H1 (cell line): ENCODE measurements at regions not wholly inside any gene's neighbourhood (a gene's known extent, or its start where the extent isn't known, plus 50 kb on each side); places are given as distances from the start of the nearest gene placed in this dataset.

Experiments used
- SAP30 ChIP-seq: fragments of 300-600 bp; sonication (generic); IDR thresholded peaks from 2 replicates; pipeline ENCODE4 v1.7.1; 2012; ENCODE audit warnings: low read length, moderate library complexity, mild to moderate bottlenecking, inconsistent platforms; ENCODE audit not compliant: insufficient read depth, insufficient replicate concordance

DNA sequence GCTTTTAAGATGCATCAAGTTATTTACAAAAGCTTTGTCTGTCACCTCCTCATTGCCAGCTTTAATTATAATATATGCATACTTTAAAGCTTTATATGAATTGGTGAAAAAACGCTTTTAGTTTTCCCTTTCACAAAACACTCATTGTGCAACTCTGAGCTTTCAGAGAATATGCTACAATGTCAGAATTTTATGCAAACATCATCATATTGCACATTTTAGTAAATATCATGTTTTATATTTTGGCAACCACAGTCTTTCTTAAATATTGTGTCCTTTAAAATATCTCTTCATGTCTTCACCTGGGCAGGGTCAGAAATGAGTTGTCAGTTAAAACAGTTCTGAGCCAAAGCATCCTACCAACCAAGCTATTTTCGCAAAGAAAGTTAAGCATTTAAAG lies 601.1 kb upstream of the RORB start (continued):
- TF ChIP-seq SAP30, result no peak
